ENCODE measurements at regions not wholly inside any gene's neighbourhood (a gene's known extent, or its start where the extent isn't known, plus 50 kb on each side); places are given as distances from the start of the nearest gene placed in this dataset.

GRCh38 chr4:66539745-66540144 lies 869.5 kb upstream of the EPHA5 start:
- TF ChIP-seq EZH2 (optimal IDR thresholded peaks at IDR 0.05; ENCODE audit: low read depth, low read length) = no peak
- no peak for TF ChIP-seq EZH2phosphoT487 (IDR thresholded peaks at IDR 0.05; ENCODE audit: low read length)
- no peak for TF ChIP-seq CTCF (IDR thresholded peaks at IDR 0.05; ENCODE audit: low read length)
- no peaks in the 10 kb centered on the region for H3K36me3 ChIP-seq (replicated peaks; ENCODE audit: insufficient read depth, low read length)
- H3K9me2 ChIP-seq (replicated peaks; ENCODE audit: insufficient read depth, low read length) = no peaks in the 10 kb centered on the region
- no peaks in the 10 kb centered on the region for H3K79me2 ChIP-seq (ENCODE audit: low read length)
- H2AFZ ChIP-seq (ENCODE audit: low read length) = no peak overlapping the region
- DNase-seq = no peak
- H3K4me2 ChIP-seq (ENCODE audit: low read depth, low read length) = no peak overlapping the region
- H3F3A ChIP-seq (ENCODE audit: insufficient read depth, low read length) = no peaks in the 10 kb centered on the region
- no peaks in the 10 kb centered on the region for H3K9me3 ChIP-seq (replicated peaks; ENCODE audit: insufficient read depth, low read length)
- H3K4me1 ChIP-seq (ENCODE audit: low read length) = no peaks in the 10 kb centered on the region
- H3K4me3 ChIP-seq (ENCODE audit: low read length) = no peak overlapping the region
- H3K27ac ChIP-seq (ENCODE audit: low read length) = no peak overlapping the region
- H3K9ac ChIP-seq (ENCODE audit: low read length) = no peak overlapping the region
- no peaks in the 10 kb centered on the region for H3K27me3 ChIP-seq (replicated peaks; ENCODE audit: insufficient read depth, low read length)
- no peaks in the 10 kb centered on the region for H4K20me1 ChIP-seq (ENCODE audit: insufficient read depth, low read length)

DNA sequence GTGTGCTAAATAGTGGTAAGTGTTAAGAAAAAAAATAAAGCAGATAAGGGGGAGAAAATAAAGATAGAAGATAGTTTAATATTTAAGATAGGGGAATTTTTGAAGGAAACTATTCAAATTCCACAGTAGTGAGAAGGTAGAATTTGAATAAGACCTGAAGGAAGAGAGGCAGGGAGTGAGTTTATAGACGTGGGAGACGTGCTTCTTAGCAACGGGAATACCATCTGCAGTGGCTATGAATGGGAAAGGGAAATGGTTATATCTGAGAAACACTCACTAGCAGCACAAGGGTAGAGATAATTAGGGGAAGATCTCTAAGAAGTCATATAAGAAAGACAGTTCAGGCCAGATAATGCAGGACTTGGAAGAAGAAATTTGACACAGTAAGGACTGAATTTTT lies 854.5 kb upstream of the EPHA5 start:
- no peaks in the 10 kb centered on the region for H3F3A ChIP-seq (ENCODE audit: insufficient read depth, low read length)
- H3K9me2 ChIP-seq (replicated peaks; ENCODE audit: insufficient read depth, low read length) = no peaks in the 10 kb centered on the region
- no peak overlapping the region for H2AFZ ChIP-seq (ENCODE audit: low read length)
- no peaks in the 10 kb centered on the region for H3K9me3 ChIP-seq (replicated peaks; ENCODE audit: insufficient read depth, low read length)
- no peak overlapping the region for H3K4me3 ChIP-seq (ENCODE audit: low read length)
- no peak overlapping the region for H3K4me2 ChIP-seq (ENCODE audit: low read depth, low read length)
- no peaks in the 10 kb centered on the region for H3K4me1 ChIP-seq (ENCODE audit: low read length)
- H4K20me1 ChIP-seq (ENCODE audit: insufficient read depth, low read length) = no peaks in the 10 kb centered on the region
- no peak for DNase-seq
- H3K79me2 ChIP-seq (ENCODE audit: low read length) = no peaks in the 10 kb centered on the region
- TF ChIP-seq EZH2phosphoT487 (IDR thresholded peaks at IDR 0.05; ENCODE audit: low read length) = no peak
- no peak for TF ChIP-seq CTCF (IDR thresholded peaks at IDR 0.05; ENCODE audit: low read length)
- no peak for TF ChIP-seq EZH2 (optimal IDR thresholded peaks at IDR 0.05; ENCODE audit: low read depth, low read length)
- no peaks in the 10 kb centered on the region for H3K27me3 ChIP-seq (replicated peaks; ENCODE audit: insufficient read depth, low read length)
- no peaks in the 10 kb centered on the region for H3K36me3 ChIP-seq (replicated peaks; ENCODE audit: insufficient read depth, low read length)
- H3K9ac ChIP-seq (ENCODE audit: low read length) = no peak overlapping the region
- no peak overlapping the region for H3K27ac ChIP-seq (ENCODE audit: low read length)

- H3K27ac ChIP-seq (ENCODE audit: low read length) = no peak overlapping the region
- no peaks in the 10 kb centered on the region for H3K4me1 ChIP-seq (ENCODE audit: low read length)
- DNase-seq = no peak
- H3K9me2 ChIP-seq (replicated peaks; ENCODE audit: insufficient read depth, low read length) = no peaks in the 10 kb centered on the region
- H4K20me1 ChIP-seq (ENCODE audit: insufficient read depth, low read length) = no peaks in the 10 kb centered on the region
- no peaks in the 10 kb centered on the region for H3F3A ChIP-seq (ENCODE audit: insufficient read depth, low read length)
- H3K79me2 ChIP-seq (ENCODE audit: low read length) = no peaks in the 10 kb centered on the region
- H3K9ac ChIP-seq (ENCODE audit: low read length) = no peak overlapping the region
- no peak for TF ChIP-seq EZH2phosphoT487 (IDR thresholded peaks at IDR 0.05; ENCODE audit: low read length)
- no peak for TF ChIP-seq EZH2 (optimal IDR thresholded peaks at IDR 0.05; ENCODE audit: low read depth, low read length)
- no peak for TF ChIP-seq CTCF (IDR thresholded peaks at IDR 0.05; ENCODE audit: low read length)
- no peak overlapping the region for H3K4me3 ChIP-seq (ENCODE audit: low read length)
- no peaks in the 10 kb centered on the region for H3K9me3 ChIP-seq (replicated peaks; ENCODE audit: insufficient read depth, low read length)
- no peak overlapping the region for H3K4me2 ChIP-seq (ENCODE audit: low read depth, low read length)
- H3K36me3 ChIP-seq (replicated peaks; ENCODE audit: insufficient read depth, low read length) = no peaks in the 10 kb centered on the region
- H2AFZ ChIP-seq (ENCODE audit: low read length) = no peak overlapping the region
- no peaks in the 10 kb centered on the region for H3K27me3 ChIP-seq (replicated peaks; ENCODE audit: insufficient read depth, low read length)
Measured at GRCh38 chr4:66522244-66522643, 852.0 kb upstream of the EPHA5 start.

Measured in MM.1S (cell line).